ENCODE measurements at regions not wholly inside any gene's neighbourhood (a gene's known extent, or its start where the extent isn't known, plus 50 kb on each side); places are given as distances from the start of the nearest gene placed in this dataset.

GRCh38 chr13:65125236-65125635, 2104.9 kb downstream of the PCDH9 start:
- H3K79me2 ChIP-seq (replicated peaks; ENCODE audit: insufficient read depth) = no peaks in the 10 kb centered on the region
- no peak overlapping the region for H3K4me2 ChIP-seq
- no peaks in the 10 kb centered on the region for H3K4me1 ChIP-seq (ENCODE audit: insufficient read depth)
- no peaks in the 10 kb centered on the region for H3K27me3 Mint-ChIP-seq (ENCODE audit: insufficient read depth, low read depth, poor library complexity)
- ATAC-seq (no peak), DNase-seq (ENCODE audit: low spot score) (no peak)
- no peak overlapping the region for H3K4me3 ChIP-seq
- no peak overlapping the region for H2AFZ ChIP-seq
- no peak overlapping the region for H3K27ac Mint-ChIP-seq
- no peaks in the 10 kb centered on the region for H3K36me3 ChIP-seq (ENCODE audit: insufficient read depth)
- H3K4me3 Mint-ChIP-seq = no peak overlapping the region
- H3K4me1 Mint-ChIP-seq = no peaks in the 10 kb centered on the region
- no peak overlapping the region for H3K27ac ChIP-seq (ENCODE audit: low read depth)
- no peaks in the 10 kb centered on the region for H3K36me3 Mint-ChIP-seq (ENCODE audit: low read depth)
- H3K27me3 ChIP-seq (ENCODE audit: insufficient read depth) = no peaks in the 10 kb centered on the region
- no peaks in the 10 kb centered on the region for H3F3A ChIP-seq (replicated peaks; ENCODE audit: low read depth)
- no peak for TF ChIP-seq STAT1 (IDR thresholded peaks at IDR 0.05; ENCODE audit: unreplicated experiment)
- no peak for TF ChIP-seq ETS1 (IDR thresholded peaks at IDR 0.05)
- TF ChIP-seq JUNB (IDR thresholded peaks at IDR 0.05; ENCODE audit: unreplicated experiment) = no peak
- no peak for TF ChIP-seq NANOG (IDR thresholded peaks at IDR 0.05; ENCODE audit: borderline replicate concordance)
- TF ChIP-seq EZH2 (IDR thresholded peaks at IDR 0.05; ENCODE audit: low read depth, unreplicated experiment) = no peak
- TF ChIP-seq EZH2phosphoT487 (IDR thresholded peaks at IDR 0.05; ENCODE audit: unreplicated experiment) = no peak
- no peak for TF ChIP-seq ZNF114 (CRISPR knock-in tag; IDR thresholded peaks at IDR 0.05)
- TF ChIP-seq CTCF (conservative IDR thresholded peaks at IDR 0.05; ENCODE audit: low read depth in 2 of 2) = no peak
- TF ChIP-seq ZNF331 (CRISPR knock-in tag; IDR thresholded peaks at IDR 0.05; ENCODE audit: low read depth) = no peak
- no peak for TF ChIP-seq POLR2AphosphoS5 (IDR thresholded peaks at IDR 0.05; ENCODE audit: low read depth)
- no peak for TF ChIP-seq REST (IDR thresholded peaks at IDR 0.05; ENCODE audit: unreplicated experiment)
- no peak for TF ChIP-seq CREB1 (CRISPR knock-in tag; IDR thresholded peaks at IDR 0.05; ENCODE audit: low read depth)
- TF ChIP-seq ZNF462 (CRISPR knock-in tag; IDR thresholded peaks at IDR 0.05) = no peak
- no peaks in the 10 kb centered on the region; the same call in 1 of the 3 replicates for H3K9me3 Mint-ChIP-seq
- H3K9me2 ChIP-seq (ENCODE audit: insufficient read depth) = no peaks in the 10 kb centered on the region
- no peaks in the 10 kb centered on the region for H4K20me1 ChIP-seq (replicated peaks; ENCODE audit: insufficient read depth)

Data from GM23338 (cell line).